Transverse colon (tissue), 4 donors: ENCODE measurements at regions not wholly inside any gene's neighbourhood (a gene's known extent, or its start where the extent isn't known, plus 50 kb on each side); places are given as distances from the start of the nearest gene placed in this dataset.

Experiments
- DNase-seq: peaks from one replicate; pipeline ENCODE4 v3.0.0-alpha.2; 2019
- H3K27ac ChIP-seq, 4 donors: fragments of 200-600 bp; sonication (generic); 2 replicates each; pipeline ENCODE4 v1.5.1; 2016 to 2018; ENCODE audit warnings: inconsistent platforms in 4 of 4
- H3K27me3 ChIP-seq: fragments of 200-600 bp; sonication (generic); 2 replicates; pipeline ENCODE4 v1.5.1; 2017; ENCODE audit warnings: inconsistent platforms
- H3K36me3 ChIP-seq, 4 donors: fragments of 200-600 bp; sonication (generic); 2 replicates each; pipeline ENCODE4 v1.5.1; 2017 to 2019; ENCODE audit warnings: inconsistent platforms in 4 of 4
- H3K4me1 ChIP-seq, 4 donors: fragments of 200-600 bp; sonication (generic); 2 replicates each; pipeline ENCODE4 v1.5.1; 2017 to 2020; ENCODE audit warnings: inconsistent platforms in 4 of 4
- H3K4me3 ChIP-seq, 4 donors: fragments of 200-600 bp; sonication (generic); 1 replicate in 1 of 4; 2 replicates in 3 of 4; pipeline versions ENCODE4 v1.5.1 to v1.6.1; 2017 to 2019; ENCODE audit warnings: inconsistent platforms in 4 of 4
- H3K9me3 ChIP-seq, 2 donors: fragments of 200-600 bp; sonication (generic); 2 replicates each; pipeline ENCODE4 v1.5.1; 2017 to 2019; ENCODE audit warnings: inconsistent platforms in 2 of 2
- EP300 ChIP-seq: sonication (generic); formaldehyde crosslinking; IDR thresholded peaks from one replicate; pipeline ENCODE4 v1.6.1; 2017; ENCODE audit warnings: antibody characterized with exemption, low read depth
- POLR2A ChIP-seq: fragments of 450-650 bp; IDR thresholded peaks from one replicate; pipeline ENCODE4 v1.6.1; 2016; ENCODE audit warnings: antibody characterized with exemption, mild to moderate bottlenecking, moderate library complexity
- POLR2AphosphoS5 ChIP-seq, 3 donors: sonication (generic); formaldehyde crosslinking; IDR thresholded peaks; one replicate each; pipeline ENCODE4 v1.6.1; 2016; ENCODE audit warnings: antibody characterized with exemption in 3 of 3
- WGBS, 2 donors: methylation state at CpG; one replicate each; pipeline ENCODE4 v1.1.5; 2018; ENCODE audit warnings: low coverage in 1 of 2; 5-methylcytosine and 5-hydroxymethylcytosine counted together
- in situ Hi-C, 4 donors: fragments of 200-750 bp; cut with MboI; loops; one replicate each; pipeline versions ENCODE4 v1.15.0 to v1.15.1; 2017; ENCODE audit warnings: low sequenced_read_pairs in 3 of 4, low pct_ligation_motif_present in 1 of 4, low pct_unique_long_range_greater_than_20kb in 1 of 4
- intact Hi-C: fragments of 100-400 bp; cut with DNase I; formaldehyde crosslinking; loops from one replicate; pipeline ENCODE4 v1.15.1; 2023; ENCODE audit warnings: low total_unique reads
- TF ChIP-seq, protein P1 (sequence below), 5 experiments: fragments of 200-600 bp in 3 of 5; fragments of 450-650 bp in 2 of 5; sonication (generic) in 3 of 5; IDR thresholded peaks; 1 replicate in 2 of 5; 2 replicates in 3 of 5; pipeline ENCODE4 v1.5.1; 2016 to 2017; ENCODE audit warnings: antibody characterized with exemption in 5 of 5, inconsistent platforms in 3 of 5, mild to moderate bottlenecking in 2 of 5, moderate library complexity in 1 of 5

DNA sequence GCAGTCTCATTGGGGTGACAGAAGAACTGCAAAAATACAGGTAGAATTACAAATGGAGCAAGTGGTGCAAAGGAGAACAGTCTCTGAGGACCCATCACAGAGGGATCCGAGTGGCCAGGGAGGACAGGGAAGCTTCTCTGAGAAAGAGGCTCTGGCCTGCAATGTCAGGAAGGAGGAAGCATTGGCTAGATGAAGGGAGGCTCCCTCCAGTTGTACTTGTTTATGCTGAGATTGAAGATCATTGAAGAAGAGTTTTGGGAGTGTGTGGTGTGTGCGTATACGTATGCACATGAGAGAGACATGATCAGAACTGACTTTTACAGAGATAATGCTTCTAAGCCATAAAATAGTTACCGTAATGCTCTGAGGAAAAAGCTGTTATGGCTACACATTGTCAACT is 274.7 kb upstream of the FZD8 start:
- no peak for DNase-seq
- Histone ChIP-seq H3K27ac (no peak overlapping the region), H3K4me1 (peaks cover 0 to 8% (median 0%) of the 10 kb centered on the region in 4 donors), H3K4me3 (no peak overlapping the region), H3K36me3 (no peaks in the 10 kb centered on the region), H3K9me3 (no peaks in the 10 kb centered on the region), H3K27me3 (no peaks in the 10 kb centered on the region)
- in situ Hi-C loops (loop anchor here in 2 of 4 donors (25.0 kb wide), 1 partner anchor 279 kb away; the partner anchor contains the start of gene FZD8 (in 2 of the 2)), intact Hi-C loops (no loop called here)
- WGBS, 2 donors: 60 to 76% methylated on average over 4 of the region's 4 CpGs
- no peak for TF ChIP-seq EP300
- TF ChIP-seq, protein P1, sequence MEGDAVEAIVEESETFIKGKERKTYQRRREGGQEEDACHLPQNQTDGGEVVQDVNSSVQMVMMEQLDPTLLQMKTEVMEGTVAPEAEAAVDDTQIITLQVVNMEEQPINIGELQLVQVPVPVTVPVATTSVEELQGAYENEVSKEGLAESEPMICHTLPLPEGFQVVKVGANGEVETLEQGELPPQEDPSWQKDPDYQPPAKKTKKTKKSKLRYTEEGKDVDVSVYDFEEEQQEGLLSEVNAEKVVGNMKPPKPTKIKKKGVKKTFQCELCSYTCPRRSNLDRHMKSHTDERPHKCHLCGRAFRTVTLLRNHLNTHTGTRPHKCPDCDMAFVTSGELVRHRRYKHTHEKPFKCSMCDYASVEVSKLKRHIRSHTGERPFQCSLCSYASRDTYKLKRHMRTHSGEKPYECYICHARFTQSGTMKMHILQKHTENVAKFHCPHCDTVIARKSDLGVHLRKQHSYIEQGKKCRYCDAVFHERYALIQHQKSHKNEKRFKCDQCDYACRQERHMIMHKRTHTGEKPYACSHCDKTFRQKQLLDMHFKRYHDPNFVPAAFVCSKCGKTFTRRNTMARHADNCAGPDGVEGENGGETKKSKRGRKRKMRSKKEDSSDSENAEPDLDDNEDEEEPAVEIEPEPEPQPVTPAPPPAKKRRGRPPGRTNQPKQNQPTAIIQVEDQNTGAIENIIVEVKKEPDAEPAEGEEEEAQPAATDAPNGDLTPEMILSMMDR (IDR thresholded peaks at IDR 0.05): peak in 2 of 5 experiments; percentile 29 to 42

DNA sequence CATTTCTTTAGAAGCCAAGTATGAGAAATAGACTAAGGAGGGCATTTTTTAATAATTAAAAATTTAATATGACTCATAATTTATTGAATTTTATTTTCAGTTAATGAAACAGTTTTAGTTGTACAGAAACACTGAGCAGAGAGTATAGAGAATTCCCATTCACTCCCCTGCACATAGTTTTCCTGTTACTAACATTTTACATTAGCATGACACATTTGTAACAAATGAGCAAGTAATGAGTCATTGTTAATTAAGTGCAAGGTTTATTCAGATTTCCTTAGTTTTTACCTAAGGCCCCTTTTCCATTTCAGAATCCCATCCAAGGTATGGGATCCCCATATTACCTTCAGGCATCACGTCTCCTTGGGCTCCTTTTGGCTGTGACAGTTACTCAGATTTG is 271.5 kb upstream of the FZD8 start:
- in situ Hi-C loops (loop anchor here in 2 of 4 donors (25.0 kb wide), 1 partner anchor 276 kb away; the partner anchor contains the start of gene FZD8 (in 2 of the 2)), intact Hi-C loops (no loop called here)
- H3K27ac ChIP-seq: no peak overlapping the region
- WGBS, 2 donors: 71 to 100% methylated on average over 1 of the region's 1 CpG
- H3K9me3 ChIP-seq: no peaks in the 10 kb centered on the region
- no peaks in the 10 kb centered on the region for H3K36me3 ChIP-seq
- H3K27me3 ChIP-seq: no peaks in the 10 kb centered on the region
- no peak overlapping the region for H3K4me3 ChIP-seq
- TF ChIP-seq EP300 (no peak), POLR2AphosphoS5 (IDR thresholded peaks at IDR 0.05) (no peak), POLR2A (no peak)
- TF ChIP-seq, protein P1 (IDR thresholded peaks at IDR 0.05): no peak
- H3K4me1 ChIP-seq: peaks cover 0 to 8% (median 0%) of the 10 kb centered on the region in 4 donors
- DNase-seq: no peak

DNA sequence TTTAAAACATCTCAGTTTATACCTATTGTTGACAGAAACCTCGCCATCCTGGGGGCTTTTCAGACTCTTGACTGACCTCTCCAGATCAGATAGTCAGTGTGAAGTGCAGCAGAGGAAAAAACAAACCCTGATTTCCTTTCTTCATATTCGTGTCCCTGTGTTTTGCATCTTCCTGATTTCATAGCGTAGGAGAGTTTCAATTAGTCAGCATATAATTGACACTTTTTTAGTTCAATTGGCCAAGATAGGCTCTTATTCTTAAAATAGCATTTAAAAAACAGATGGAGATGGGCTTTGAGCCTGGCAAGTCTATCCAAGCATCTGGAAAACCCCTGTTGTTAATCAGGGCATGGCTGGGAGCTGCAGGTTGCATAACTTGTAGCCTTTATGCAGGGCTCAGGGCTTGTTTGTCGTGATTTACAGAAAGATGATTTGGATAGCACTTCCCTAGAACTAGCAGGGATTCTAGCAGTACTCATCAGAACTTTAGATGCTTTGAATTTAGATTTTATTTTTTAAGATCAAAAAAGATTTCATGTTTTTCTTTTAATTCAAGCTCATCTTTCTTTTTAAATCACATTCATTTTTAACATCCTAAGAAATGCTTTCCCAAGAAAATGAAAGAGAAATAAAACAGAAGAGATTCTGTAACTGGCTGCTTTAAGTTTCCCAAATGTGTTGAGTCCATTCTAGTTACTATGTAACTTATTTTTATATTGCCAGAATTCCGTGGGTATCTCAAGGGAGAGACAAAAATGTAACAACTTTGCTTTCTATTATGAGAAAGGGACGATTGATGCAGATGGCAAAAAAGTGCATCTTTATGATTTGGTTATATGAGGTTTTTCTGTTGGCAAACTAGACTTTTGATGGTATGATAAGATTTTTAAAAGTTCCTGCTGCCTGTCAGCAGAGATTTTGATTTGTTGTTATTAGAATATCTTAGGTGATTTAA is 270.8 kb upstream of the FZD8 start:
- Histone ChIP-seq H3K4me3 (no peak overlapping the region), H3K36me3 (no peaks in the 10 kb centered on the region), H3K27ac (no peak overlapping the region), H3K9me3 (no peaks in the 10 kb centered on the region), H3K27me3 (no peaks in the 10 kb centered on the region), H3K4me1 (peaks cover 0 to 8% (median 0%) of the 10 kb centered on the region in 4 donors)
- DNase-seq: no peak
- 27 to 30% methylated on average over 6 of the region's 6 CpGs for WGBS, 2 donors
- in situ Hi-C loops: loop anchor here in 2 of 4 donors (25.0 kb wide), 1 partner anchor 276 kb away; the partner anchor contains the start of gene FZD8 (in 2 of the 2)
- TF ChIP-seq, protein P1 (IDR thresholded peaks at IDR 0.05): no peak
- TF ChIP-seq POLR2A (no peak), EP300 (no peak), POLR2AphosphoS5 (IDR thresholded peaks at IDR 0.05) (no peak)
- intact Hi-C loops: no loop called here

DNA sequence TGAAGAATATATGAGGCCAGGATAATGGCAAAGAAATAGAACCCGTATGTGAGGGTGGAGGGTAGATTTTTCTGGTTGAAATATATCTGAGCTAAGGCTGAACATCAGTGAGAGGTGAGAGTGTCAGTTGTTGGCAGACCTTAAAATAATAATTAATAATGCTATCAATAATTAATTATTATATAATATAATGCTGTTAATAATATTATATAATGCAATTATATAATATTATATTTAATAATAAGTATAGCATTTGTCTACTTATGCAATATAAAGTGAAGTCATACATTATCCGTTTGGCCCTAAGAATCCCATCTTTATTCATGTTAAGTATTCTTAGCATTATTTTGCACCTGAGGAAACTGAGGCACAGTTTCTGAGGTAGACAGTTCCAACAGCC is 269.9 kb upstream of the FZD8 start:
- intact Hi-C loops (no loop called here), in situ Hi-C loops (loop anchor here in 2 of 4 donors (25.0 kb wide), 1 partner anchor 275 kb away; the partner anchor contains the start of gene FZD8 (in 2 of the 2))
- Histone ChIP-seq H3K27me3 (no peaks in the 10 kb centered on the region), H3K4me1 (peaks cover 0 to 8% (median 0%) of the 10 kb centered on the region in 4 donors), H3K9me3 (no peaks in the 10 kb centered on the region), H3K36me3 (no peaks in the 10 kb centered on the region), H3K27ac (no peak overlapping the region), H3K4me3 (no peak overlapping the region)
- DNase-seq: no peak
- TF ChIP-seq POLR2A (no peak), EP300 (no peak), POLR2AphosphoS5 (IDR thresholded peaks at IDR 0.05) (no peak)
- TF ChIP-seq, protein P1 (IDR thresholded peaks at IDR 0.05): no peak
- 89 to 90% methylated on average over 1 to 2 of the region's 2 CpGs for WGBS, 2 donors
